Esophagus squamous epithelium (tissue), 5 donors: ENCODE measurements at regions not wholly inside any gene's neighbourhood (a gene's known extent, or its start where the extent isn't known, plus 50 kb on each side); places are given as distances from the start of the nearest gene placed in this dataset.

Experiments
- DNase-seq: peaks from one replicate; lab custom pipeline; 2025; lab: John Stamatoyannopoulos, UW
- H3K27ac ChIP-seq, 4 donors: fragments of 200-600 bp; sonication (generic); one replicate each; pipeline ENCODE4 v1.5.1; 2016 to 2019; ENCODE audit warnings: mild to moderate bottlenecking in 1 of 4
- H3K27me3 ChIP-seq, 4 donors: fragments of 200-600 bp; sonication (generic); 1 replicate in 3 of 4; 2 replicates in 1 of 4; pipeline versions ENCODE4 v1.5.1 to v1.6.0; 2017 to 2021; ENCODE audit warnings: antibody characterized with exemption in 1 of 4
- H3K36me3 ChIP-seq, 3 donors: fragments of 200-600 bp; sonication (generic); one replicate each; pipeline ENCODE4 v1.5.1; 2016 to 2019
- H3K4me1 ChIP-seq, 3 donors: fragments of 200-600 bp; sonication (generic); one replicate each; pipeline ENCODE4 v1.5.1; 2017 to 2019
- H3K4me3 ChIP-seq, 4 donors: fragments of 200-600 bp; sonication (generic); 1 replicate in 3 of 4; 2 replicates in 1 of 4; pipeline ENCODE4 v1.5.1; 2016 to 2019; ENCODE audit warnings: mild to moderate bottlenecking in 2 of 4, moderate library complexity in 1 of 4
- H3K9me3 ChIP-seq, 3 donors: fragments of 200-600 bp; sonication (generic); one replicate each; pipeline ENCODE4 v1.5.1; 2016 to 2019
- CTCF ChIP-seq, 6 experiments: fragments of 450-650 bp in 4 of 6; fragments of 200-600 bp in 2 of 6; sonication (generic) in 2 of 6; IDR thresholded peaks; one replicate each; pipeline ENCODE4 v1.5.1; 2016 to 2019; ENCODE audit warnings: antibody characterized with exemption in 6 of 6, mild to moderate bottlenecking in 4 of 6, moderate library complexity in 4 of 6
- POLR2A ChIP-seq, 4 donors: fragments of 450-650 bp; IDR thresholded peaks; one replicate each; pipeline ENCODE4 v1.6.1; 2017; ENCODE audit warnings: antibody characterized with exemption in 4 of 4, mild to moderate bottlenecking in 4 of 4, moderate library complexity in 3 of 4
- WGBS, 2 donors: methylation state at CpG; one replicate each; pipeline ENCODE4 v1.1.5; 2018; 5-methylcytosine and 5-hydroxymethylcytosine counted together
- intact Hi-C: fragments of 100-400 bp; cut with DNase I; formaldehyde crosslinking; loops from one replicate; pipeline ENCODE4 v1.15.0; 2022
- donor health status: DM: yes; HTN: yes; CAD: no.

- H3K36me3 ChIP-seq = no peaks in the 10 kb centered on the region
- no peak overlapping the region for H3K27ac ChIP-seq
- H3K4me3 ChIP-seq = no peak overlapping the region
- no peak for TF ChIP-seq CTCF (IDR thresholded peaks at IDR 0.05)
- no peak for TF ChIP-seq POLR2A (IDR thresholded peaks at IDR 0.05)
- peaks cover 0 to 6% (median 0%) of the 10 kb centered on the region in 3 donors for H3K4me1 ChIP-seq
- DNase-seq = no peak
- intact Hi-C loops = no loop called here
- H3K27me3 ChIP-seq = peaks cover 0 to 29% (median 0%) of the 10 kb centered on the region in 4 donors
- 90 to 96% methylated on average over 4 of the region's 4 CpGs for WGBS, 2 donors
- no peaks in the 10 kb centered on the region for H3K9me3 ChIP-seq
Measured at GRCh38 chr9:86548220-86548619, 194.0 kb upstream of the TUT7 start.

GRCh38 chr9:86547571-86547970 is 193.4 kb upstream of the TUT7 start:
- peaks cover 0 to 6% (median 0%) of the 10 kb centered on the region in 3 donors for H3K4me1 ChIP-seq
- no peak overlapping the region for H3K4me3 ChIP-seq
- H3K27ac ChIP-seq = no peak overlapping the region
- no peaks in the 10 kb centered on the region for H3K9me3 ChIP-seq
- DNase-seq = no peak
- intact Hi-C loops = no loop called here
- H3K27me3 ChIP-seq = peaks cover 0 to 29% (median 0%) of the 10 kb centered on the region in 4 donors
- H3K36me3 ChIP-seq = no peaks in the 10 kb centered on the region
- no peak for TF ChIP-seq POLR2A (IDR thresholded peaks at IDR 0.05)

- intact Hi-C loops = no loop called here
- WGBS, 2 donors = 74 to 87% methylated on average over 5 of the region's 5 CpGs
- H3K36me3 ChIP-seq = no peaks in the 10 kb centered on the region
- TF ChIP-seq CTCF (IDR thresholded peaks at IDR 0.05) = no peak
- H3K27ac ChIP-seq = no peak overlapping the region
- peaks cover 0 to 6% (median 0%) of the 10 kb centered on the region in 3 donors for H3K4me1 ChIP-seq
- peaks cover 0 to 29% (median 0%) of the 10 kb centered on the region in 4 donors for H3K27me3 ChIP-seq
- DNase-seq = no peak
- H3K9me3 ChIP-seq = no peaks in the 10 kb centered on the region
- H3K4me3 ChIP-seq = no peak overlapping the region
Measured at GRCh38 chr9:86546712-86547111, 192.5 kb upstream of the TUT7 start.

- DNase-seq = no peak
- no peak overlapping the region for H3K4me3 ChIP-seq
- 41 to 59% methylated on average over 2 of the region's 2 CpGs for WGBS, 2 donors
Measured at GRCh38 chr9:86545090-86545489, 190.9 kb upstream of the TUT7 start.

GRCh38 chr9:86541014-86541570 is 186.9 kb upstream of the TUT7 start:
- Histone ChIP-seq H3K36me3 (no peaks in the 10 kb centered on the region), H3K4me1 (no peaks in the 10 kb centered on the region), H3K27ac (no peak overlapping the region), H3K27me3 (peaks cover 0 to 9% (median 0%) of the 10 kb centered on the region in 4 donors), H3K4me3 (no peak overlapping the region), H3K9me3 (no peaks in the 10 kb centered on the region)
- whole genome bisulfite sequencing, 2 donors = 18 to 23% methylated on average over 2 of the region's 2 CpGs
- TF ChIP-seq CTCF (IDR thresholded peaks at IDR 0.05) (no peak), POLR2A (IDR thresholded peaks at IDR 0.05) (no peak)
- DNase-seq = no peak
- intact Hi-C loops = no loop called here

More at GRCh38 chr9:86545090-86545489, 190.9 kb upstream of the TUT7 start:
- intact Hi-C loops = no loop called here
- H3K9me3 ChIP-seq = no peaks in the 10 kb centered on the region
- peaks cover 0 to 29% (median 0%) of the 10 kb centered on the region in 4 donors for H3K27me3 ChIP-seq
- H3K27ac ChIP-seq = no peak overlapping the region
- TF ChIP-seq POLR2A (IDR thresholded peaks at IDR 0.05) (no peak), CTCF (IDR thresholded peaks at IDR 0.05) (no peak)
- H3K4me1 ChIP-seq = no peaks in the 10 kb centered on the region
- H3K36me3 ChIP-seq = no peaks in the 10 kb centered on the region
